ENCODE measurements at regions not wholly inside any gene's neighbourhood (a gene's known extent, or its start where the extent isn't known, plus 50 kb on each side); places are given as distances from the start of the nearest gene placed in this dataset.

DNA sequence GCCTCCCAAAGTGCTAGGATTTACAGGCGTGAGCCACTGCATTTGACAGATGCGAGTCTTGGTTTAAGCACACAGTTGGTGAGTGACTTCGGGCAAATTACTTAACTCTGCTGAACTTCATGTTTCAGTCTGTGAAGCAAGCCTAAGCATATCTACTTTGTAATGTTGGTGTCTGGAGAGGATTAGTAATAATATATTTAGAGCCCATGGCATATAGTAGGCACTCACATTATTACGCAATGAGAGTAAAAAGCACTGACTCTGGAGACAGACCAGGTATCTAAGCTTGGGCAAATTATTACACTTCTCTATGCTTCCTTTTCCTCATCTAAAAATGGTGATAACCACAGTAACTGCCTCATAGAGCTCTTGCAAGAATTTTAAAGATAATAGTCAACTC is 208.7 kb upstream of the P2RY1 start:
- TF ChIP-seq, protein P1, sequence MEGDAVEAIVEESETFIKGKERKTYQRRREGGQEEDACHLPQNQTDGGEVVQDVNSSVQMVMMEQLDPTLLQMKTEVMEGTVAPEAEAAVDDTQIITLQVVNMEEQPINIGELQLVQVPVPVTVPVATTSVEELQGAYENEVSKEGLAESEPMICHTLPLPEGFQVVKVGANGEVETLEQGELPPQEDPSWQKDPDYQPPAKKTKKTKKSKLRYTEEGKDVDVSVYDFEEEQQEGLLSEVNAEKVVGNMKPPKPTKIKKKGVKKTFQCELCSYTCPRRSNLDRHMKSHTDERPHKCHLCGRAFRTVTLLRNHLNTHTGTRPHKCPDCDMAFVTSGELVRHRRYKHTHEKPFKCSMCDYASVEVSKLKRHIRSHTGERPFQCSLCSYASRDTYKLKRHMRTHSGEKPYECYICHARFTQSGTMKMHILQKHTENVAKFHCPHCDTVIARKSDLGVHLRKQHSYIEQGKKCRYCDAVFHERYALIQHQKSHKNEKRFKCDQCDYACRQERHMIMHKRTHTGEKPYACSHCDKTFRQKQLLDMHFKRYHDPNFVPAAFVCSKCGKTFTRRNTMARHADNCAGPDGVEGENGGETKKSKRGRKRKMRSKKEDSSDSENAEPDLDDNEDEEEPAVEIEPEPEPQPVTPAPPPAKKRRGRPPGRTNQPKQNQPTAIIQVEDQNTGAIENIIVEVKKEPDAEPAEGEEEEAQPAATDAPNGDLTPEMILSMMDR (IDR thresholded peaks at IDR 0.05; ENCODE audit: low read length, missing control alignments): no peak
- DNase-seq (ENCODE audit: low read depth): no peak
- H3K4me3 ChIP-seq (replicated peaks; ENCODE audit: low read depth, low read length): no peak overlapping the region

DNA sequence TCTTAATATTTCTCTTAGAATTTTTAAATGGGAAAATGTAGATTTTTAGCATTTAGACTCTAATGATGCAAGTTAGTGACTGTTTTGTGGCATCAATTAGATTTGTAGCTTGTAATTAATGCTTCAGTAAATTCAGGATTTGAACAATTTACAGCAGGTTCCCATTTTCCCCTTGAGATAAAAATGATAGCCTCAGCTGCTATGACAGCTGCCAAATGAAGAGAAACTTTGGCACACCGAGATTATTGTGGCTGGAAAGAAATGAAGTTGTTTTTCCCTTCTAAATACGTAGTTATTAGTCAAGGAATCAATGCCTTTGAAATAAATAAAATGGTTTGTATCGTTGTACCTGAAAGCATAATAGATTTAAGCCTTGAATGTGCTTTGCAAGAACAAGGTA is 206.4 kb upstream of the P2RY1 start:
- no peak overlapping the region for H3K4me3 ChIP-seq (replicated peaks; ENCODE audit: low read depth, low read length)
- TF ChIP-seq, protein P1 (IDR thresholded peaks at IDR 0.05; ENCODE audit: low read length, missing control alignments): no peak
- DNase-seq (ENCODE audit: low read depth): no peak

DNA sequence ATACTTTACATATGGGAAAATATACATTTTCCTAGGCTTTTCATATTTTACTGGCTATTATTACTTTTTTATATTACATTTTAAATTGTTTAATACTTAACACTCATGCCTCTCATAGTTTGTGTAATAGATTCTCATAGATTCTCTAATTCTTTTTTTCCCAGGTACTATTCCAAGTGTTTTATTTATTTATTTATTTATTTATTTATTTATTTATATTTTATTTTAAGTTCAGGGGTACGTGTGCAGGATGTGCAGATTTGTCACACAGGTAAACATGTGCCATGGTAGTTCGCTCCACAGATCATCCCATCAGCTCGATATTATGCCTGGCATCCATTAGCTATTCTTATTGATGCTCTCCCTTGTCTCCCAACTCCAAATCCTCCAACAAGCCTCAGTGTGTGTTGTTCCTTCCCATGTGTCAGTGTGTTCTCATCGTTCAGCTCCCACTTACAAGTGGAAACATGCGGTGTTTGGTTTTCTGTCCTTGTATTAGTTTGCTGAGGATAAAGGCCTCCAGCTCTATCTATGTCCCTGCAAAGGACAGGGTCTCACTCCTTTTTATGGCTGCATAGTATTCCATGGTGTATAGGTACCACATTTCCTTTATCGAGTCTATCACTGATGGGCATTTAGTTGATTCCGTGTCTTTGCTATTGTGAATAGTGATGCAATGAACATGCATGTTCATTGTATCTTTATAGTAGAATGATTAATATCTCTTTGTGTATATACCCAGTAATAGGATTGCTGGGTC is 205.4 kb upstream of the P2RY1 start:
- TF ChIP-seq, protein P1 (IDR thresholded peaks at IDR 0.05; ENCODE audit: low read length, missing control alignments): no peak
- H3K4me3 ChIP-seq (replicated peaks; ENCODE audit: low read depth, low read length): no peak overlapping the region
- DNase-seq (ENCODE audit: low read depth): no peak

DNA sequence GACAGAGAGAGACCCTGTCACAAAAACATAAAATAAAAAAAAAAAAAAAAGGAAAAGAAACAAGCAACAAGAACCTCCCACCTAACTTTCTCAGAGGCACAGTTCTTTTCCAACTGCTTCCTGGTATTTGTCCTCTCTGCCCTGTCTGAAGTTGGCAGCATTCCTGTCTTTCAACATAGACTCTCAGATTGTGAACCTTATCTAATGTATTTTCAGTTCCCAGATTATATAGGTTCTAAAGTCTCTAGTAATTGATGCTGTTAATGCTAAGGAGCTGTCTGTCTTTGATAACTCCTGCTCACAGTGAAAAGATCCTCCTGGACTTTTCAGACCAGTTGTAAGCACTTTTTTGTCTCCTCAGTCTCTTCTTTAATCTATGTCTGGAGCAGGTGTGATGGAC is 199.5 kb upstream of the P2RY1 start:
- H3K4me3 ChIP-seq (replicated peaks; ENCODE audit: low read depth, low read length): no peak overlapping the region
- TF ChIP-seq, protein P1 (IDR thresholded peaks at IDR 0.05; ENCODE audit: low read length, missing control alignments): no peak
- peak; percentile 21 for DNase-seq (ENCODE audit: low read depth)

DNA sequence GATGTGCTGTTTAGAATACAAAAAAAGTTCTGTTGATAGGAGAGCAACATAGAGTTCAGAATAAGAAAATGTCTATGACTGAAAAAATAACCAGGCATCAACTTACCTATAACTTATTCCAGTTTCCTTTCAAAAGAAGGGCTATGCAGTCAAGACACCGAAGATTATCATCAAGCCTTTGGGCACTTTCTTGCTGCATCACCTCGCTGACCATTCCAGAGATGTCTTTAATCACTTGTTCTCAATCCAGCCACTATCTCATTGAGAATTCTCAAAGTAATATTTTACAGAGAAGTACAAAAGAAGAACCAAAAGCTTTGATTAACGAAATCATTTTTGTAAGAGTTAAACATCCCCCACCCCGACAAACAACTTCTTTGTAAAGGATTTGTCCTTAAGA is 198.3 kb upstream of the P2RY1 start:
- TF ChIP-seq, protein P1 (IDR thresholded peaks at IDR 0.05; ENCODE audit: low read length, missing control alignments): no peak
- H3K4me3 ChIP-seq (replicated peaks; ENCODE audit: low read depth, low read length): no peak overlapping the region
- no peak for DNase-seq (ENCODE audit: low read depth)

DNA sequence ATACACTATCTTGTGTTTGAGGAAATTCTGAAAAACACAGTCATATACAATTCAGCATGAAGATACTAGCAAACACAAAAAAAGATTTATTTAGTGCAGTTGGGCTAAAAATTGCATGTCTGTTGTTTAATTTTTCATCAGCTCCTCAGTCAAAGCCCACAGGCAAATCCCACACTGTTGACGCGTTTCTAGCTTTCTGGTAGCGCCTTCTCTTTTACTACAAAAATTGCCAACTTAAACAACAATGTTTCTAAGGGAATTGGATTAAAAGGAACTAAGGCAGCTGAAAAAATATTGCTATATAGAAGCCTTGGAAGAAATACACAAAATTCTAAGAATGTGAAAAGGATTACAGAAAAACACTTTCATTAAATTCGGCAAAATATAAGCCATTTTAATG is 196.7 kb upstream of the P2RY1 start:
- no peak overlapping the region for H3K4me3 ChIP-seq (replicated peaks; ENCODE audit: low read depth, low read length)
- TF ChIP-seq, protein P1 (IDR thresholded peaks at IDR 0.05; ENCODE audit: low read length, missing control alignments): no peak
- DNase-seq (ENCODE audit: low read depth): no peak

Measured in fibroblast of pulmonary artery (primary cell).